Activated T-helper 1 cell treated with anti-CD3 and anti-CD28 coated beads, Interleukin-12 subunit alpha, Interleukin-12 subunit beta, Interleukin-2, Interleukin-4 antibody, amounts not matched to agents 30 ng/mL and 10 ng/mL and 1 ng/mL, durations not matched to agents 14 hours and 24 hours and 36 hours (primary cell): ENCODE measurements at regions not wholly inside any gene's neighbourhood (a gene's known extent, or its start where the extent isn't known, plus 50 kb on each side); places are given as distances from the start of the nearest gene placed in this dataset.

ENCODE experiments used
- DNase-seq: peaks from one replicate; pipeline ENCODE4 v3.0.0; 2021; ENCODE audit warnings: low spot score
- H3K27ac Mint-ChIP-seq: one replicate; pipeline ENCODE4 v1.8.0; 2021; ENCODE audit warnings: mild to moderate bottlenecking, mixed read lengths
- H3K27me3 Mint-ChIP-seq: one replicate; pipeline ENCODE4 v1.8.0; 2022; ENCODE audit warnings: mild to moderate bottlenecking, moderate library complexity, mixed read lengths; ENCODE audit not compliant: insufficient read depth
- H3K36me3 Mint-ChIP-seq: one replicate; pipeline ENCODE4 v1.8.0; 2021; ENCODE audit warnings: low read depth, mixed read lengths
- H3K4me1 Mint-ChIP-seq: one replicate; pipeline ENCODE4 v1.8.0; 2021; ENCODE audit warnings: low read depth, mixed read lengths
- H3K4me3 Mint-ChIP-seq: one replicate; pipeline ENCODE4 v1.8.0; 2021; ENCODE audit warnings: mild to moderate bottlenecking, moderate library complexity, mixed read lengths
- H3K9me3 Mint-ChIP-seq: one replicate; pipeline ENCODE4 v1.8.0; 2021; ENCODE audit warnings: mixed read lengths
- intact Hi-C: fragments of 100-400 bp; cut with micrococcal nuclease; formaldehyde crosslinking; loops from one replicate; pipeline ENCODE4 v1.15.1; 2024

GRCh38 chr20:60641879-60642447 lies 610.1 kb upstream of the CDH4 start:
- H3K4me3 Mint-ChIP-seq: no peak overlapping the region
- no peaks in the 10 kb centered on the region for H3K27me3 Mint-ChIP-seq
- no peak overlapping the region for H3K27ac Mint-ChIP-seq
- no peak for DNase-seq
- no peaks in the 10 kb centered on the region for H3K36me3 Mint-ChIP-seq
- no peaks in the 10 kb centered on the region for H3K9me3 Mint-ChIP-seq
- intact Hi-C loops: no loop called here
- H3K4me1 Mint-ChIP-seq: no peaks in the 10 kb centered on the region

GRCh38 chr20:60642541-60642940 lies 609.5 kb upstream of the CDH4 start:
- no peak for DNase-seq
- Mint-ChIP-seq H3K4me1 (no peaks in the 10 kb centered on the region), H3K4me3 (no peak overlapping the region), H3K9me3 (no peaks in the 10 kb centered on the region), H3K27me3 (no peaks in the 10 kb centered on the region), H3K27ac (no peak overlapping the region), H3K36me3 (no peaks in the 10 kb centered on the region)
- intact Hi-C loops: no loop called here

GRCh38 chr20:60648556-60648955 lies 603.5 kb upstream of the CDH4 start:
- Mint-ChIP-seq H3K4me1 (no peaks in the 10 kb centered on the region), H3K9me3 (peaks cover 6% of the 10 kb centered on the region), H3K4me3 (no peak overlapping the region), H3K27me3 (no peaks in the 10 kb centered on the region), H3K27ac (no peak overlapping the region), H3K36me3 (no peaks in the 10 kb centered on the region)
- DNase-seq: no peak
- intact Hi-C loops: no loop called here

GRCh38 chr20:60649541-60649940 lies 602.5 kb upstream of the CDH4 start:
- intact Hi-C loops: no loop called here
- DNase-seq: no peak
- Mint-ChIP-seq H3K4me1 (no peaks in the 10 kb centered on the region), H3K4me3 (no peak overlapping the region), H3K27ac (no peak overlapping the region), H3K27me3 (no peaks in the 10 kb centered on the region), H3K9me3 (peaks cover 7% of the 10 kb centered on the region), H3K36me3 (no peaks in the 10 kb centered on the region)

- H3K27me3 Mint-ChIP-seq: no peaks in the 10 kb centered on the region
- H3K9me3 Mint-ChIP-seq: peaks cover 12% of the 10 kb centered on the region
- no peaks in the 10 kb centered on the region for H3K36me3 Mint-ChIP-seq
- intact Hi-C loops: no loop called here
- no peak overlapping the region for H3K27ac Mint-ChIP-seq
- no peaks in the 10 kb centered on the region for H3K4me1 Mint-ChIP-seq
- no peak for DNase-seq
- no peak overlapping the region for H3K4me3 Mint-ChIP-seq
Observed at GRCh38 chr20:60650087-60650486, 602.0 kb upstream of the CDH4 start.

- H3K36me3 Mint-ChIP-seq: no peaks in the 10 kb centered on the region
- intact Hi-C loops: no loop called here
- H3K4me1 Mint-ChIP-seq: no peaks in the 10 kb centered on the region
- H3K27ac Mint-ChIP-seq: no peak overlapping the region
- H3K4me3 Mint-ChIP-seq: no peak overlapping the region
- H3K27me3 Mint-ChIP-seq: no peaks in the 10 kb centered on the region
- DNase-seq: no peak
- H3K9me3 Mint-ChIP-seq: peaks cover 19% of the 10 kb centered on the region
Observed at GRCh38 chr20:60652046-60652445, 600.0 kb upstream of the CDH4 start.

- Mint-ChIP-seq H3K27ac (no peak overlapping the region), H3K4me1 (no peaks in the 10 kb centered on the region)
- intact Hi-C loops: no loop called here
Observed at GRCh38 chr20:60652615-60653014, 599.4 kb upstream of the CDH4 start.

GRCh38 chr20:60653111-60653845 lies 598.8 kb upstream of the CDH4 start:
- Mint-ChIP-seq H3K4me1 (no peaks in the 10 kb centered on the region), H3K27ac (no peak overlapping the region), H3K4me3 (no peak overlapping the region), H3K27me3 (no peaks in the 10 kb centered on the region), H3K9me3 (peaks cover 19% of the 10 kb centered on the region), H3K36me3 (no peaks in the 10 kb centered on the region)
- intact Hi-C loops: no loop called here
- no peak for DNase-seq

More at GRCh38 chr20:60652615-60653014, 599.4 kb upstream of the CDH4 start:
- no peak for DNase-seq
- H3K36me3 Mint-ChIP-seq: no peaks in the 10 kb centered on the region
- peaks cover 19% of the 10 kb centered on the region for H3K9me3 Mint-ChIP-seq
- no peaks in the 10 kb centered on the region for H3K27me3 Mint-ChIP-seq
- no peak overlapping the region for H3K4me3 Mint-ChIP-seq

GRCh38 chr20:60658681-60659080 lies 593.4 kb upstream of the CDH4 start:
- Mint-ChIP-seq H3K27me3 (no peaks in the 10 kb centered on the region), H3K9me3 (peaks cover 17% of the 10 kb centered on the region), H3K4me1 (no peaks in the 10 kb centered on the region), H3K36me3 (no peaks in the 10 kb centered on the region), H3K27ac (no peak overlapping the region), H3K4me3 (no peak overlapping the region)
- intact Hi-C loops: no loop called here
- DNase-seq: no peak

GRCh38 chr20:60659240-60659639 lies 592.8 kb upstream of the CDH4 start:
- Mint-ChIP-seq H3K4me1 (no peaks in the 10 kb centered on the region), H3K27me3 (no peaks in the 10 kb centered on the region), H3K27ac (no peak overlapping the region), H3K9me3 (peaks cover 17% of the 10 kb centered on the region), H3K36me3 (no peaks in the 10 kb centered on the region), H3K4me3 (no peak overlapping the region)
- intact Hi-C loops: no loop called here
- no peak for DNase-seq

- Mint-ChIP-seq H3K9me3 (peaks cover 4% of the 10 kb centered on the region), H3K4me3 (no peak overlapping the region), H3K36me3 (no peaks in the 10 kb centered on the region), H3K27me3 (no peaks in the 10 kb centered on the region), H3K27ac (no peak overlapping the region), H3K4me1 (no peaks in the 10 kb centered on the region)
- DNase-seq: no peak
- intact Hi-C loops: no loop called here
Observed at GRCh38 chr20:60662307-60662706, 589.8 kb upstream of the CDH4 start.

- H3K4me1 Mint-ChIP-seq: no peaks in the 10 kb centered on the region
- H3K27me3 Mint-ChIP-seq: no peaks in the 10 kb centered on the region
- H3K27ac Mint-ChIP-seq: no peak overlapping the region
- H3K4me3 Mint-ChIP-seq: no peak overlapping the region
- peaks cover 4% of the 10 kb centered on the region for H3K9me3 Mint-ChIP-seq
- DNase-seq: no peak
- intact Hi-C loops: no loop called here
- H3K36me3 Mint-ChIP-seq: no peaks in the 10 kb centered on the region
Observed at GRCh38 chr20:60664106-60664505, 588.0 kb upstream of the CDH4 start.

- Mint-ChIP-seq H3K27ac (no peak overlapping the region), H3K4me1 (no peaks in the 10 kb centered on the region), H3K4me3 (no peak overlapping the region), H3K27me3 (no peaks in the 10 kb centered on the region), H3K9me3 (peaks cover under 1% of the 10 kb centered on the region), H3K36me3 (no peaks in the 10 kb centered on the region)
- no peak for DNase-seq
- intact Hi-C loops: no loop called here
Observed at GRCh38 chr20:60667641-60668040, 584.4 kb upstream of the CDH4 start.

- no peak overlapping the region for H3K27ac Mint-ChIP-seq
- no peaks in the 10 kb centered on the region for H3K4me1 Mint-ChIP-seq
- no peaks in the 10 kb centered on the region for H3K36me3 Mint-ChIP-seq
- no peak for DNase-seq
- no peak overlapping the region for H3K4me3 Mint-ChIP-seq
- intact Hi-C loops: no loop called here
- H3K9me3 Mint-ChIP-seq: no peaks in the 10 kb centered on the region
- no peaks in the 10 kb centered on the region for H3K27me3 Mint-ChIP-seq
Observed at GRCh38 chr20:60669211-60669610, 582.9 kb upstream of the CDH4 start.
